Transverse colon (tissue), 4 donors: ENCODE measurements at regions not wholly inside any gene's neighbourhood (a gene's known extent, or its start where the extent isn't known, plus 50 kb on each side); places are given as distances from the start of the nearest gene placed in this dataset.

ENCODE experiments used
- DNase-seq: peaks from one replicate; pipeline ENCODE4 v3.0.0-alpha.2; 2019
- H3K27ac ChIP-seq, 4 donors: fragments of 200-600 bp; sonication (generic); 2 replicates each; pipeline ENCODE4 v1.5.1; 2016 to 2018; ENCODE audit warnings: inconsistent platforms in 4 of 4
- H3K27me3 ChIP-seq: fragments of 200-600 bp; sonication (generic); 2 replicates; pipeline ENCODE4 v1.5.1; 2017; ENCODE audit warnings: inconsistent platforms
- H3K36me3 ChIP-seq, 4 donors: fragments of 200-600 bp; sonication (generic); 2 replicates each; pipeline ENCODE4 v1.5.1; 2017 to 2019; ENCODE audit warnings: inconsistent platforms in 4 of 4
- H3K4me1 ChIP-seq, 4 donors: fragments of 200-600 bp; sonication (generic); 2 replicates each; pipeline ENCODE4 v1.5.1; 2017 to 2020; ENCODE audit warnings: inconsistent platforms in 4 of 4
- H3K4me3 ChIP-seq, 4 donors: fragments of 200-600 bp; sonication (generic); 1 replicate in 1 of 4; 2 replicates in 3 of 4; pipeline versions ENCODE4 v1.5.1 to v1.6.1; 2017 to 2019; ENCODE audit warnings: inconsistent platforms in 4 of 4
- H3K9me3 ChIP-seq, 2 donors: fragments of 200-600 bp; sonication (generic); 2 replicates each; pipeline ENCODE4 v1.5.1; 2017 to 2019; ENCODE audit warnings: inconsistent platforms in 2 of 2
- CTCF ChIP-seq, 5 experiments: fragments of 200-600 bp in 3 of 5; fragments of 450-650 bp in 2 of 5; sonication (generic) in 3 of 5; IDR thresholded peaks; 1 replicate in 2 of 5; 2 replicates in 3 of 5; pipeline ENCODE4 v1.5.1; 2016 to 2017; ENCODE audit warnings: antibody characterized with exemption in 5 of 5, inconsistent platforms in 3 of 5, mild to moderate bottlenecking in 2 of 5, moderate library complexity in 1 of 5
- EP300 ChIP-seq: sonication (generic); formaldehyde crosslinking; IDR thresholded peaks from one replicate; pipeline ENCODE4 v1.6.1; 2017; ENCODE audit warnings: antibody characterized with exemption, low read depth
- POLR2A ChIP-seq: fragments of 450-650 bp; IDR thresholded peaks from one replicate; pipeline ENCODE4 v1.6.1; 2016; ENCODE audit warnings: antibody characterized with exemption, mild to moderate bottlenecking, moderate library complexity
- POLR2AphosphoS5 ChIP-seq, 3 donors: sonication (generic); formaldehyde crosslinking; IDR thresholded peaks; one replicate each; pipeline ENCODE4 v1.6.1; 2016; ENCODE audit warnings: antibody characterized with exemption in 3 of 3
- WGBS, 2 donors: methylation state at CpG; one replicate each; pipeline ENCODE4 v1.1.5; 2018; ENCODE audit warnings: low coverage in 1 of 2; 5-methylcytosine and 5-hydroxymethylcytosine counted together
- in situ Hi-C, 4 donors: fragments of 200-750 bp; cut with MboI; loops; one replicate each; pipeline versions ENCODE4 v1.15.0 to v1.15.1; 2017; ENCODE audit warnings: low sequenced_read_pairs in 3 of 4, low pct_ligation_motif_present in 1 of 4, low pct_unique_long_range_greater_than_20kb in 1 of 4
- intact Hi-C: fragments of 100-400 bp; cut with DNase I; formaldehyde crosslinking; loops from one replicate; pipeline ENCODE4 v1.15.1; 2023; ENCODE audit warnings: low total_unique reads

GRCh38 chr7:98685541-98685940, 68.5 kb downstream of the NPTX2 start:
- in situ Hi-C loops (no loop called here), intact Hi-C loops (no loop called here)
- no peak for DNase-seq
- peaks cover 4% of the 10 kb centered on the region for H3K27me3 ChIP-seq
- TF ChIP-seq POLR2AphosphoS5 (IDR thresholded peaks at IDR 0.05) (no peak), EP300 (no peak), POLR2A (no peak)
- H3K27ac ChIP-seq, result no peak overlapping the region
- WGBS, 2 donors, result 74 to 82% methylated on average over 6 to 8 of the region's 8 CpGs
- no peaks in the 10 kb centered on the region for H3K36me3 ChIP-seq
- no peak overlapping the region for H3K4me3 ChIP-seq
- no peaks in the 10 kb centered on the region for H3K9me3 ChIP-seq
- no peaks in the 10 kb centered on the region for H3K4me1 ChIP-seq

- TF ChIP-seq POLR2A (no peak), EP300 (no peak), POLR2AphosphoS5 (IDR thresholded peaks at IDR 0.05) (no peak), CTCF (IDR thresholded peaks at IDR 0.05) (no peak)
- Histone ChIP-seq H3K4me1 (no peaks in the 10 kb centered on the region), H3K9me3 (no peaks in the 10 kb centered on the region), H3K27me3 (peaks cover 4% of the 10 kb centered on the region), H3K27ac (no peak overlapping the region), H3K36me3 (no peaks in the 10 kb centered on the region), H3K4me3 (no peak overlapping the region)
- intact Hi-C loops, result no loop called here
- 34 to 73% methylated on average over 4 of the region's 4 CpGs for WGBS, 2 donors
- no peak for DNase-seq
- in situ Hi-C loops, result no loop called here
These were observed 69.5 kb downstream of the NPTX2 start for GRCh38 chr7:98686466-98687080.

GRCh38 chr7:98687111-98687751, 70.1 kb downstream of the NPTX2 start:
- in situ Hi-C loops (no loop called here), intact Hi-C loops (no loop called here)
- H3K36me3 ChIP-seq, result no peaks in the 10 kb centered on the region
- no peak overlapping the region for H3K4me3 ChIP-seq
- H3K27me3 ChIP-seq, result peaks cover 1% of the 10 kb centered on the region
- WGBS, 2 donors, result 0 to 71% methylated on average over 1 to 12 of the region's 12 CpGs
- no peak for DNase-seq
- H3K4me1 ChIP-seq, result no peaks in the 10 kb centered on the region
- TF ChIP-seq POLR2AphosphoS5 (IDR thresholded peaks at IDR 0.05) (no peak), EP300 (no peak), POLR2A (no peak), CTCF (IDR thresholded peaks at IDR 0.05) (no peak)
- H3K27ac ChIP-seq, result no peak overlapping the region
- no peaks in the 10 kb centered on the region for H3K9me3 ChIP-seq

GRCh38 chr7:98691619-98692018, 74.5 kb downstream of the NPTX2 start:
- Histone ChIP-seq H3K27me3 (no peaks in the 10 kb centered on the region), H3K4me1 (no peaks in the 10 kb centered on the region), H3K36me3 (no peaks in the 10 kb centered on the region), H3K4me3 (no peak overlapping the region), H3K27ac (no peak overlapping the region), H3K9me3 (peaks cover 0 to 8% of the 10 kb centered on the region in 2 donors)
- 80 to 85% methylated on average over 2 to 4 of the region's 4 CpGs for WGBS, 2 donors
- intact Hi-C loops (no loop called here), in situ Hi-C loops (no loop called here)
- no peak for TF ChIP-seq EP300
- no peak for DNase-seq

GRCh38 chr7:98697083-98697482, 80.0 kb downstream of the NPTX2 start:
- intact Hi-C loops (no loop called here), in situ Hi-C loops (no loop called here)
- Histone ChIP-seq H3K4me1 (no peaks in the 10 kb centered on the region), H3K27ac (no peak overlapping the region), H3K36me3 (no peaks in the 10 kb centered on the region), H3K9me3 (peaks cover 0 to 12% of the 10 kb centered on the region in 2 donors), H3K4me3 (no peak overlapping the region), H3K27me3 (no peaks in the 10 kb centered on the region)
- 68 to 87% methylated on average over 3 of the region's 3 CpGs for WGBS, 2 donors
- TF ChIP-seq POLR2A (no peak), POLR2AphosphoS5 (IDR thresholded peaks at IDR 0.05) (no peak), EP300 (no peak), CTCF (IDR thresholded peaks at IDR 0.05) (no peak)
- DNase-seq, result no peak
